SK-N-SH treated with all-trans-retinoic acid at 6 μM for 48 hours (cell line): ENCODE measurements at regions not wholly inside any gene's neighbourhood (a gene's known extent, or its start where the extent isn't known, plus 50 kb on each side); places are given as distances from the start of the nearest gene placed in this dataset.

Source experiments
- CSDC2 ChIP-seq: fragments of 250-450 bp; sonication (Bioruptor Pico); IDR thresholded peaks from 2 replicates; pipeline ENCODE4 v1.5.0; 2020; ENCODE audit warnings: mild to moderate bottlenecking, moderate library complexity
- CSRNP3 ChIP-seq: fragments of 250-450 bp; sonication (Bioruptor Pico); IDR thresholded peaks from 2 replicates; pipeline ENCODE4 v1.5.1; 2021; ENCODE audit warnings: mild to moderate bottlenecking, moderate library complexity
- ESRRG ChIP-seq: fragments of 250-450 bp; sonication (Bioruptor Pico); IDR thresholded peaks from 2 replicates; pipeline ENCODE4 v1.6.1; 2021; ENCODE audit warnings: mild to moderate bottlenecking
- ISL1 ChIP-seq: fragments of 250-450 bp; sonication (Bioruptor Pico); IDR thresholded peaks from 2 replicates; pipeline ENCODE4 v2.1.2; 2022; ENCODE audit warnings: mild to moderate bottlenecking, moderate library complexity
- PATZ1 ChIP-seq: fragments of 250-450 bp; sonication (Bioruptor Pico); IDR thresholded peaks from 2 replicates; pipeline ENCODE4 v1.8.0; 2020; ENCODE audit warnings: mild to moderate bottlenecking, moderate library complexity, borderline replicate concordance
- POU6F1 ChIP-seq: fragments of 250-450 bp; sonication (Bioruptor Pico); IDR thresholded peaks from 2 replicates; pipeline ENCODE4 v1.8.0; 2021; ENCODE audit warnings: low read depth, mild to moderate bottlenecking, moderate library complexity, borderline replicate concordance
- PPARA ChIP-seq: fragments of 250-450 bp; sonication (Bioruptor Pico); IDR thresholded peaks from 2 replicates; pipeline ENCODE4 v1.5.0; 2020; ENCODE audit warnings: mild to moderate bottlenecking, borderline replicate concordance
- TCF4 ChIP-seq: fragments of 250-450 bp; sonication (Bioruptor Pico); IDR thresholded peaks from 2 replicates; pipeline ENCODE4 v1.8.0; 2021; ENCODE audit warnings: mild to moderate bottlenecking, moderate library complexity, borderline replicate concordance
- TOX ChIP-seq: fragments of 250-450 bp; sonication (Bioruptor Pico); IDR thresholded peaks from 2 replicates; pipeline ENCODE4 v1.8.0; 2021; ENCODE audit warnings: mild to moderate bottlenecking, moderate library complexity, borderline replicate concordance
- TSHZ2 ChIP-seq: fragments of 250-450 bp; sonication (Bioruptor Pico); IDR thresholded peaks from 2 replicates; pipeline ENCODE4 v1.5.0; 2020; ENCODE audit warnings: mild to moderate bottlenecking, moderate library complexity
- ZFP3 ChIP-seq: fragments of 250-450 bp; sonication (Bioruptor Pico); IDR thresholded peaks from 2 replicates; pipeline ENCODE4 v1.5.0; 2020; ENCODE audit warnings: mild to moderate bottlenecking, moderate library complexity
- ZFP30 ChIP-seq: fragments of 450-650 bp; formaldehyde crosslinking; IDR thresholded peaks from 2 replicates; pipeline ENCODE4 v1.5.0; 2022; ENCODE audit warnings: mild to moderate bottlenecking, moderate library complexity
- ZNF70 ChIP-seq: fragments of 450-650 bp; formaldehyde crosslinking; IDR thresholded peaks from 2 replicates; pipeline ENCODE4 v1.5.0; 2020; ENCODE audit warnings: mild to moderate bottlenecking, moderate library complexity
- ZNF8 ChIP-seq: fragments of 450-650 bp; formaldehyde crosslinking; IDR thresholded peaks from 2 replicates; pipeline ENCODE4 v1.5.0; 2020; ENCODE audit warnings: mild to moderate bottlenecking, moderate library complexity

- TF ChIP-seq PPARA (CRISPR knock-in tag) (no peak), POU6F1 (no peak), TOX (CRISPR knock-in tag) (no peak), ZNF8 (CRISPR knock-in tag) (no peak), TSHZ2 (CRISPR knock-in tag) (no peak), ISL1 (CRISPR knock-in tag) (no peak), CSRNP3 (CRISPR knock-in tag) (no peak), ESRRG (no peak), PATZ1 (no peak), ZFP3 (CRISPR knock-in tag) (no peak), ZNF70 (CRISPR knock-in tag) (no peak), ZFP30 (CRISPR knock-in tag) (no peak), TCF4 (CRISPR knock-in tag) (no peak), CSDC2 (no peak)
These were observed 294.8 kb downstream of the ASMT start for GRCh38 chrX:1909419-1910206.
